A172 (cell line): ENCODE measurements at regions not wholly inside any gene's neighbourhood (a gene's known extent, or its start where the extent isn't known, plus 50 kb on each side); places are given as distances from the start of the nearest gene placed in this dataset.

Experiments used
- DNase-seq: peaks from one replicate; pipeline ENCODE4 v3.0.0-alpha.2; 2015; ENCODE audit warnings: low spot score

DNA sequence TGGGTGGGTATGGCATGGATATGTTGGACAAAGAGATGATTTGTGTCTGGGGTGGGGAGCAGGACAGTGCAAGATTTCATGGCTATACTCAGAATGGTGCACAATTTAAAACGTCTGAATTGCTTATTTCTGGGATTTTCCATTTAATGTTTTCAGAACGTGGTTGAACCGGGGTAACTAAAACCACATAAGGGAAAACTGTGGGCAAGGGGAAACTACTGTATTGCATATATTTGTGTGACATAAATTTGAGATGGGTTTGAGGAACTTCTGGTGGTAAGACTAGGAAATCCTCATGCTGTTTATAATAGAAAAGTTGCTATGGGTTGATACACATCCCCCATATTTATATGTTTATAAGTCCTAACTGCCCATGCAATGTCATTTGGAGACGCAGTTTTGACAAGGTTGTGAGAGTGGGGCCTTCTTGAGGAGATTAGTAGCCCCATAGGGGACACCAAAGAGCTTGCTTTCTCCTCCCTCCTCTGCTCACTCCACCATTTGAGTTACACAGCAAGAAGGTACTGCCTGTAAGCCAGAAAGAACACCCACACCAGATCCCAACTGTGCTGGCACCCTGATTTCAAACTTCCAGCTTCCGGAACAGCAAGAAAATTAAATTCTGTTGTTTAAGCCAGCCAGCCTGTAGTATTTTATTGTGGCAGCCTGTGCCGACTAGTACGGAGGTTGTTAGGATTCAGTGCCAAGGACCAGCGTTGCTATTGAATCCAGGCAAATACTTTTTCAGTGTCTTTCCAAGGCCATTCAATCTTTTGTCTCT is 2118.9 kb downstream of the MAT2B start:
- DNase-seq = no peak

- no peak for DNase-seq
Observed at GRCh38 chr5:165626161-165626560, 2120.7 kb downstream of the MAT2B start.

- DNase-seq = no peak
Observed at GRCh38 chr5:165627548-165628170, 2122.2 kb downstream of the MAT2B start.

GRCh38 chr5:165630261-165630778 is 2124.9 kb downstream of the MAT2B start:
- DNase-seq = peak; percentile 62

- no peak for DNase-seq
Observed at GRCh38 chr5:165631235-165631634, 2125.8 kb downstream of the MAT2B start.

- no peak for DNase-seq
Observed at GRCh38 chr5:165642366-165642765, 2136.9 kb downstream of the MAT2B start.

GRCh38 chr5:165665735-165666400 is 2160.4 kb downstream of the MAT2B start:
- no peak for DNase-seq

DNA sequence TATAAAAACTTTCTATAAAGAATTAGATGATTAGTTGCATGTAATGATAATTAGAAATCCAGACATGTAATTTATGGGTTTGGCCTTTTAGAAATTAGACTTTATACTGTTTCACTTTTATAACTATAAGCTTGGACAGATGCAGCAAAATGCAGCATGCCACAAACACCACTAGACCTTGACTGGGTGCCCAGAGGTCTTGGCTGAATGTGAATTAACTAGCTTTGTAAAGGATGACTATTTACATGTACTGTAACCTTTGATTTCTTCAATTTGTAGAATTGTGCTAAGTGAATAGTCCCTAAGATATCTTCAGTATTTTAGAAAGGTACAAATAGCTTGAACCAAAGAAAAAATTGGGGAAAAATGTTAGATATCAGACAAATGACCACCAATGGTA is 2168.1 kb downstream of the MAT2B start:
- DNase-seq = no peak

DNA sequence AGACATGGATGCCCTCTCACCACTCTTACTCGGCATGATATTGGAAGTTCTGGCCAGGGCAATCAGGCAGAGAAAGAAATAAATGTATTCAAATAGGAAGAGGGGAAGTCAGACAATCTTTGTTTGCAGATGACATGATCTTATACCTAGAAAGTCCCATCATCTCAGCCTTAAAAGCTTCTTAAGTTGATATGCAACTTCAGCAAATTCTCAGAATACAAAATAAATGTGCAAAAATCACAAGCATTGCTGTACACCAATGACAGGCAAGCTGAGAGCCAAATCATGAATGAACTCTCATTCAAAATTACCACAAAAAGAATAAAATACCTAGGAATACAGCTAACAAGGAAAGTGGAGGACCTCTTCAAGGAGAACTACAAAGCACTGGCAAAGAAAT is 2190.4 kb downstream of the MAT2B start:
- no peak for DNase-seq

GRCh38 chr5:165705960-165706359 is 2200.5 kb downstream of the MAT2B start:
- DNase-seq = no peak

DNA sequence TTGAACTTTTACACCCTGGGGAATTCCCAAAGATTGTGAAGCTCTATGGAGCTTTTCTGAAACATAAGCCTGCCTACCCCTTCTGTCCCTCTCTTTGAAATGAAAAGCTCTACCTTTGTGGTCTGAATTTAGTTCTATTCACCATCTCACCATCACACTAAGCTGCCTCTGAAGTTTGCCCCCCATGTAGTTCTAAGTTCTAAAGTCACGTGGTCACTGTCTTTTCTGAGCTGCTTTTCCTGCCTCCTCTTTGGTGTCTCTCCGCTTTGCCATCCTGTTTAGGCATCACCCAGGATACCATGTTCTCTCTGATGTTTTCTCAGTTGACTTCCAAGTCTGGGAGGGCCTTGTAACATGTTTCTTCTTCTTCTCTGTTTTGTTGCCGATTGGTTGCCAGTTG is 2206.6 kb downstream of the MAT2B start:
- no peak for DNase-seq

DNA sequence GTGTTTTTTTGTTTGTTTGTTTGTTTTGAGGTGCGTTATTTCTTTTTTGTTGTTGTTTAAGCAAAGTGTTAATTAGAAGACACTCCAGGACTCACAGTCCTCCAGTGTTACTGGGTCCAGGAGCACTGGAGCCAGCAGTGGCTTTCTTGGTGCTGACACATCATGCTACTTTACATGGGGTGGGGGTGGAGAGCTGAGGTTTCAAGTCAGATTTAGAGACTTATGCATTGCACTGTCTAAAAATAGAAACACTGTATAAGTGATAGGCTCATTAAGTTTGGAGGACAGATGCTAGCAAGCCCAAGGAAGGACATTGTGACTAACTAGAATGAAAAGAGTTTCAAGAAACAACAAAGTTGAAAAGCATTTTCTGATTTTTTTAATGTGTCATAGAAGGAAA is 2209.2 kb downstream of the MAT2B start:
- DNase-seq = no peak

DNA sequence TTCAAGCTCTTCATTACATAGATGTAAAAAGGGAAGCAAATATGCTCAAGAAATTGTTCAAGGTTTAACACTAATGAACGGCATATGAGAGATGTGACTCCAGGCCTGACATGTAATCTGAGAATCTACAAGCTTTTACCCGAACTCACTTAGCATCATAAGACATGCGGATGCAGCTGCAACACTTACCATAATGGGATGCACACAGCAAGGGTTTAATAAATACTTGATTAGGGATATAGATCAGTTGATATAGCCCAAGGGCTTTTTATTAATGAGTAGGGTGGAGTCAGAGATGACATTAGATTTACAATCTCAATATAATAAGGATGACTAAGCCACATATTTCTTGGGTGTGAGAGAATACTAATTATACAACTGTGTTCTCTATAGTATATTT is 2215.5 kb downstream of the MAT2B start:
- no peak for DNase-seq

DNA sequence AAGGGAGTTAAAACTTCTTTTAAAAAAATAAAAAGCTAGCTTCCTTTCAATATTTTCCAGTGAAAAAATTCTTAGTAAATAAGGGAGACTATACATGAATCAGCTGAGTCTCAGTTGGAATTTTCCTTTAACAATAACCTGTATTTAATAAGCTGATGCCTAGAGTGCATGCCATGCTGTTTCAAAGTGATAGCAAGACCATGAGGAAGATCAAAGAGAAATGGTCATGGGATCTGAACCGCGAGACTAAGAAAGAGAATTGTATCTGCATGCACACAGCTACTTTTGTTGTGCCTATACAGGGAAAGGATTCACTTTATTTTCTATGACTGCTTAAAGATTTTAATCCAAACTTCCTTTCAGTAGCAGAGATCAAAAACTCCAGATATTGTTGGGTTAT is 2217.0 kb downstream of the MAT2B start:
- no peak for DNase-seq

- no peak for DNase-seq
Observed at GRCh38 chr5:165723931-165724330, 2218.5 kb downstream of the MAT2B start.

- DNase-seq = no peak
Observed at GRCh38 chr5:165728425-165728824, 2223.0 kb downstream of the MAT2B start.

- DNase-seq = no peak
Observed at GRCh38 chr5:165735388-165735787, 2230.0 kb downstream of the MAT2B start.

DNA sequence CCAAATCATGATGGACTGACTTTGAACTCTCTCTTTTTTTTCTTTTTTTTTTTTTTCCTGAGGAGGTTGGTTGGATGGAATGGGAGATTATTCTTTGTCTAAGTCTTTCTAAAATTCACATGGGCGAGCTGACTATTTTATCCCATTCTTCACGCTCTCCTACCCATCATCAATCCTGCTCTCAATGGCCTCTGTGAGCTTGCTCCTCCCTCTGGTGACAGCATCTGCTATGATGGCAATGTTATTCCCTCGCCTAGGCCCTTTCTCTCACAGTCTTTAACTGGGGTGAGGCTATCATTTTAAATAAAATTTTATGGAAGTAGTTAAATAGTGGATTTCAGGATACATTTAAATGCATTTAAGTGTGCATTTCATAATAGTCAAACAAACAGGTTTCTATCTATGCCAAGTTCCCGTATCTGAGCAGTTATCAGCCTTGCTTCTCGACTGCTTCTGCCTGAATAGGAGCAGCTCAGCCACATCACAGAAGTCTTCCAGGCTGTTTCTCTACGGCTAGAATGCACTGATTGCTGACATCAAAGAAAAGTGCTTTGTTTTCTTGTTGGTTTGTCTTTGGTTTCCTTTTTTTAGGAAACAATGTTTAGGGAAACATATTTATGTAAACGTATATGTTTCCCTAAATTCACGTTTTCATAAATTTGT is 2233.8 kb downstream of the MAT2B start:
- DNase-seq = no peak

DNA sequence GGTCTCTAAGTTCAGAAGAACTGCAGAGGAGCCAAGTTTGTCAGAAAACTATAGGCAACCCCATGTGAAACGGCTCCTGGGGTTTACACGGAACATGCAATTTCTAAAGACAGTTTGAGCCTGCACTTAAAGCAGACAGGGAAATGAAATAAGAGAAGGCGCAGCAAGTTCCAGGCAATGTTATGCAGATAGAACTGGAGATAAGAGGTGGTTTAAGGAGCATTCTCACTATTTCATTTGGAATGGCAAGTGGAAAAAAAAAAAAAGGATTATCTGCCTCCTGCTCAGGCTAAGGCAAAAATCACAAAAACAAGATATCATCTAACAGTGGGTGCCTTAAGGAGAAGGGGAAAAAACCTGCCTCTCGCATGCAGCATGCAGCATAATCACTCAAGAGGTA is 2252.4 kb downstream of the MAT2B start:
- no peak for DNase-seq

GRCh38 chr5:165775111-165775510 is 2269.7 kb downstream of the MAT2B start:
- DNase-seq = no peak

DNA sequence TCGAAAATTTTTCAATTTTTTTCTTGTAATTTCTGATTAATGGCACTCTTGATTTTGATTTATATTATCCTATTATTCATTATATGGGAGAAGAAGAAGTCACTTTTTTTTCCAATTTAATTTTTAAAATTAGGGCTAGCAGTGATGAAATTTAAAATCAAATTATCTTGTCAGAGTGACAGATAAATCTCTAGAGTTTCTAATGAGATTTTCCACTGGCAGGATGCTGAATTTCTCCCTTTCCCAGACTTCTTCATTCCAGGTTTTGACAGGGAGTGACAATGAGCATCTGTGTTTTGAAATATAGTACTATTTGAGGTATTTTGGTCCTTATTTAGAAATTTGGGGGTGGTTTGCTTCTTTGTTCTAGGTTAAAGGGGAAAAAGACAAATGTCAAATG is 2274.1 kb downstream of the MAT2B start:
- DNase-seq = no peak

DNA sequence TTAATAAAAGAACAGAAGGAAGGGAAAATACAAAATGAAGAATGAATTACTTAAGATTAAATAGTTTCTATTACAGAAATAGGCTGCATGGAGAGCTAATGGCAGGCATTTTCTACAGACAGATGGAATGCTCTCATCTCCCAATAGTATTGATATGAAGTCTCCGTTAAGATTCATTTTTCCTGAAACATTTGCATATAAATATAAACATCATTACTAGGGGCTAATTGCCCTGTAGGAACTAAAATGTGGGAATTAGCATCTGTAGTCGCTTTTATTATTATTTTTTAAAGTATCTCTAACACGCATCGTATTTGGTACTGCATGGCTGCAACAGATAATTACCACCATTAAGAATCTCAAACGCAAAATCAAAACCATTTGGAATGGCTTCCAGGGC is 2275.5 kb downstream of the MAT2B start:
- no peak for DNase-seq
